Fibroblast of pulmonary artery (primary cell): ENCODE measurements at regions not wholly inside any gene's neighbourhood (a gene's known extent, or its start where the extent isn't known, plus 50 kb on each side); places are given as distances from the start of the nearest gene placed in this dataset.

Experiments used
- DNase-seq: peaks from one replicate; pipeline ENCODE4 v3.0.0-alpha.2; 2010; ENCODE audit warnings: low read depth
- H3K4me3 ChIP-seq: replicated peaks from 2 replicates; pipeline ENCODE4 v1.5.1; 2011; ENCODE audit warnings: low read depth, mild to moderate bottlenecking, control low read depth, low read length, moderate library complexity
- TF ChIP-seq, protein P1 (sequence below): IDR thresholded peaks from 2 replicates; pipeline ENCODE4 v1.5.1; 2011; ENCODE audit warnings: mild to moderate bottlenecking, control low read depth, low read length, inconsistent platforms; ENCODE audit errors: missing control alignments

DNA sequence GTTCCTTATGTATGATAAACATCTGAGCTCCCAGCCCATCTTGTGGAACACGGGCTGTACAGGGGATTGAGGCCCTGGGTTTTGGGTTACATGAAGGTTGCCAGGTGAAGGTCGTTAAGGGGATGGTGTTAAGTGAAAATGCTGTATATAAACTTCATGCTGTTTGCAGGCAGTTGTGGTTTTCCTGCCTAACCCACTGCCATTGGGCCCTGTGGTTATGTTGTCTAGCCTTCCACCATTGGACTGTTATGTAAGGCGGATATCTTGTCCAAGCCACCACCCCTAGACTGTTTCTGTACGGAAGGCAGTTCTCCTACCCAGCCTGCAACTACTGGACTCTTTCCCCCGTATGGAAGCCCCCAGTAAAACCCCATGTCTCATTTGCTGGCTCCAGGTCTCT lies 246.1 kb downstream of the KIF4B start:
- H3K4me3 ChIP-seq: no peak overlapping the region
- TF ChIP-seq, protein P1, sequence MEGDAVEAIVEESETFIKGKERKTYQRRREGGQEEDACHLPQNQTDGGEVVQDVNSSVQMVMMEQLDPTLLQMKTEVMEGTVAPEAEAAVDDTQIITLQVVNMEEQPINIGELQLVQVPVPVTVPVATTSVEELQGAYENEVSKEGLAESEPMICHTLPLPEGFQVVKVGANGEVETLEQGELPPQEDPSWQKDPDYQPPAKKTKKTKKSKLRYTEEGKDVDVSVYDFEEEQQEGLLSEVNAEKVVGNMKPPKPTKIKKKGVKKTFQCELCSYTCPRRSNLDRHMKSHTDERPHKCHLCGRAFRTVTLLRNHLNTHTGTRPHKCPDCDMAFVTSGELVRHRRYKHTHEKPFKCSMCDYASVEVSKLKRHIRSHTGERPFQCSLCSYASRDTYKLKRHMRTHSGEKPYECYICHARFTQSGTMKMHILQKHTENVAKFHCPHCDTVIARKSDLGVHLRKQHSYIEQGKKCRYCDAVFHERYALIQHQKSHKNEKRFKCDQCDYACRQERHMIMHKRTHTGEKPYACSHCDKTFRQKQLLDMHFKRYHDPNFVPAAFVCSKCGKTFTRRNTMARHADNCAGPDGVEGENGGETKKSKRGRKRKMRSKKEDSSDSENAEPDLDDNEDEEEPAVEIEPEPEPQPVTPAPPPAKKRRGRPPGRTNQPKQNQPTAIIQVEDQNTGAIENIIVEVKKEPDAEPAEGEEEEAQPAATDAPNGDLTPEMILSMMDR: no peak
- no peak for DNase-seq

DNA sequence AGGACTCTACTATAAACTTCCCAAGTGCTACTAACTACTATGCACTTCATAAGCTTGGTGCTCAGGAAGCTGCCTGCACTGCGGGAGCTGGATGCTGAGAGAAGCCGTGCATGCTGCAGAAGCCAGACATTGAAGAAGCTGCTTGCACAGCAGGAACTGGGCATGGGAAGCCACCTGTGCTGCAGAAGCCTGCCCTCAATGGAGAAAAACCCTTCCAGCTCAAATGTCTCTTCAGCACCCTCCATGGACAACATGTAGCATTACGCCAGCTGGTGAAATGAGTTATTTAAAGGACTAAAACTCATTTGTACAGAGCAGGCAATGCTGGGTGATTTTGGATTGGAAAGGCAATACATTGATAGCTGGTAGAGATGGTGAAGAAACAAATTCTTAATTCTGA lies 247.2 kb downstream of the KIF4B start:
- DNase-seq: no peak
- TF ChIP-seq, protein P1: no peak
- no peak overlapping the region for H3K4me3 ChIP-seq

DNA sequence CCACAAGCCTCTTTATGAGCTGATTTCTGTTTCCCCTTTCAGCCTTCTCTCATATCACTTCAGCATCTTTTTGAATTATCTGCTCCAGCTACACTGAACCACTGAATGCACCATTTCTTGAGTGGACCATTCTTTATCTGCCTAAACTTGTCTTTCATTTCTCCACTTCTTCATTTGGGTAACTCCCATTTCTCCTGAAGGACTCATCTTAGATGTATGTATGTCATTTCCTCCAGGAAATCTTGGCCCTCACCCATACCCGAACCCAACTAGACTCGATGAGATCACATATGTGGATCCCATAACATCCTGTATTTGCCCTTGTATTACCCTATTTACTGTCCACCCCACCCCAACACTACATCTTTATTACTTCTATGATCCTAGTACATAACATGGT lies 249.8 kb downstream of the KIF4B start:
- no peak for DNase-seq

DNA sequence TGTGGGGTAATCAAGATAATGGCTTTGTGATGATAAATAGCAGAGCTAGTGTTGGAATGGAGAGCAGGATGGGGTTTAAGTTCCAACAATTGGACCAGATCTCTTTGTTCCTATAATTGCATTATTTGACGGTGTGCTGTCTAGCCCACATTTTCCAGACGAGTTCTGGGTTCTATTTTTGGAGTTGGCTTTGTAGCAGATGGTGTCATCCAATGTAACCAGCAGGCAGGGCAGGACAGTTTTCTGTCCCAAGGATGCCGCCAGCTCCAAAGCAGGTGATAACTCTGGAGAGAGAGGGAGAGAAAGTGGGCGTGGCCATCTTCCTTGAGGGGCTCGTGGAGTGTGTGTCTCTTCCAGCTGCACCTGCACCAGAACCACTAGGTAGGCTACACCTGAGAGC lies 251.3 kb downstream of the KIF4B start:
- DNase-seq: no peak
- no peak overlapping the region for H3K4me3 ChIP-seq
- TF ChIP-seq, protein P1: no peak

More for the DNA sequence above, 249.8 kb downstream of the KIF4B start:
- H3K4me3 ChIP-seq: no peak overlapping the region
- TF ChIP-seq, protein P1: no peak

DNA sequence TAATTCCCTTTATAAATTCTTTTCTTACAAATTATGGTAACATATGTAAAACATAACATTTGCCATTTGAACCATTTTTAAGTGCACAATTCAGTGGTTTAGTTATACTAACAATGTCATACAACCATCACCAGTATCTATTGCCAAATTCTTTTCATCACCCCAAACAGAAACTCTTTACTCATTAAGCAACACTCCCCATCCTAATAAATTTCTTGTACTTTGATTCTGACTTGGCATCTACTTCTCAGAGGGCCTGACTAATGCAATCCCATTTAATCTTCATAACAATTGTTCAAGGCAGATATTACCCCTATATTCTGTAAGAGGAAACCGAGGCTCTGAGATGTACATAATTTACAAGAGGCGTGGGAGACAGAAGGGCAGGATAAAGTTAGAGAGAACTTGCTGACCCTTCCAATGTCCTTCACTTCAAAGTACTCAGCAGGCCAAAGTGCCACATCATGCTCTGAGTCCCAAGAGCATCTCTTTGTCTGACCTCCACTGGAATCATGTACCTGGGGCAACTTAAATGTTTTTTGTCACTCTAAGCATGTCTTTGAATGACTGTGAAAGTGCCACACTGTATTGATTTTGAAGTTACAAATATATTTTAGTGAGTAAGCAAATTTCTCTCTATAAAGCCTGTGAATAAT lies 255.3 kb downstream of the KIF4B start:
- H3K4me3 ChIP-seq: no peak overlapping the region
- TF ChIP-seq, protein P1: no peak
- DNase-seq: no peak

DNA sequence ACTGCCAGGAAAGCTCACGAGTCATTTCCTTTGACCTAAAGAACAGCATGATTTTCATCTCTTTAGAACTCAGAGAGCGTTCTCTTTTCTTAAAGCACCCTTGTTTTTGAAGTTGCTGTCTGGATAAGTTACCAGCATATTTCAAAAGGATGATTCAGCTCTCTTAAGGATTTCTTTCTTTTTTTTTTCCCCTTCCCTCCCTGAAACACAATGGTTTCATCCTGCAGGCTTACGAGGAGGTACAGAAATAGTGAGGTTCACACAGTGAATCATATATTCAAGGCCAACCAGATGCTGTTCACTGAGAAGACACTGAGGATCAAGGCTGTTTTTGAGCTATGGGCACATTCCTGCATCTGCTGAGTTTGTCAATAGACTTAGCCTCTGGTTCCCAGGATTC lies 257.2 kb downstream of the KIF4B start:
- TF ChIP-seq, protein P1: no peak
- H3K4me3 ChIP-seq: no peak overlapping the region
- no peak for DNase-seq

DNA sequence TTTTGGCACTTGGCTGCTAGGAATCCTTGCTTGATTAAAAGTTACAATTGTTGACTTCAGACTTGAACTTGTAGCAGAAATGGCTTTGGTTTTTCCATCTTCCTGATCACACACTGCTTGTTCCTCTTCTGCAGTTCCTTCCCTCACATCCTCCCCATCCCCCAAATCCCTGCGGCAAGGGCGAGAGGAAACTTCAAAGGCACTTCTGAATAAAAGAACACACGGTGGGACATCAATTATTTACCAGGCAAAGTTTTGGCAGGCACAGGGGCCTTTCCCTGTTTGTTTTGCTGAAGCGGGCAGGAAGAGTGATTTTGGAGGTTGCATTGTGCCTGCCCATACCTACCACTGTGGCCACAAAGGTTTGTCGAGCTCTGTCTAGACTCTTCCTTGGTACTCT lies 260.9 kb downstream of the KIF4B start:
- H3K4me3 ChIP-seq: no peak overlapping the region
- no peak for DNase-seq
- TF ChIP-seq, protein P1: no peak
